ENCODE measurements at regions not wholly inside any gene's neighbourhood (a gene's known extent, or its start where the extent isn't known, plus 50 kb on each side); places are given as distances from the start of the nearest gene placed in this dataset.

DNA sequence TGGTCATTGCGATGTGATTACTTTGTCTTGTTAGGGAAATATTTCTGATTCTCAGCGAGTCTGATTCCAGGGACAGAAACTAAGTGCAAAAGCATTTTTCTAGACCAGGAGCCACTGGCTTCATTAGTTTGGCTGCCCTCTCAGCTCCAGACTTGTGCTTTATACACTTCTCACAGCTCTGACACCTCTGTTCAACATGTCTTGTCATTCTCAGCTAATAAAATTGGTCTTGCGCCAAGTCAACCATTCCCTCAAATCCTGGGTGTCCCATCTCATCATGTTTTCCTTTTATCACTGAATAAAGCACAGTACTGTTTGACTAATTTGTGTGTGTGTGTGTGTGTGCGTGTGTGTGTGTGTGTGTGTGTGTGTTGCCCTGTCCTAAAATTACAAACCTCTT lies 215.5 kb upstream of the EPHA4 start:
- Histone ChIP-seq H3K27me3 (ENCODE audit: control insufficient read depth, extremely low read depth, insufficient read depth, low read length) (no peaks in the 10 kb centered on the region), H4K20me1 (ENCODE audit: control insufficient read depth, extremely low read depth, insufficient read depth, low read length) (no peaks in the 10 kb centered on the region), H3K9me1 (ENCODE audit: control insufficient read depth, extremely low read depth, insufficient read depth, low read length) (no peaks in the 10 kb centered on the region), H3K4me3 (ENCODE audit: control insufficient read depth in 2 of 3, extremely low read depth in 1 of 3, insufficient read depth in 2 of 3, low read depth in 1 of 3, low read length in 3 of 3) (no peak overlapping the region), H3K9me3 (ENCODE audit: control insufficient read depth, low read depth, low read length) (no peaks in the 10 kb centered on the region), H3K79me2 (ENCODE audit: control insufficient read depth, insufficient read depth, low read length) (no peaks in the 10 kb centered on the region), H3K36me3 (ENCODE audit: control insufficient read depth in 2 of 2, extremely low read depth in 1 of 2, insufficient read depth in 2 of 2, low read length in 2 of 2) (no peaks in the 10 kb centered on the region), H3K9ac (ENCODE audit: control insufficient read depth, extremely low read depth, insufficient read depth, low read length) (no peak overlapping the region), H3K4me1 (ENCODE audit: control insufficient read depth, extremely low read depth, insufficient read depth, low read length) (no peaks in the 10 kb centered on the region), H3K27ac (ENCODE audit: control insufficient read depth, insufficient read depth, low read length) (no peak overlapping the region), H3K4me2 (ENCODE audit: control insufficient read depth, extremely low read depth, insufficient read depth, low read depth, low read length) (no peak overlapping the region), H2AFZ (ENCODE audit: control insufficient read depth, low read length) (no peak overlapping the region)
- no peak for TF ChIP-seq EZH2 (IDR thresholded peaks at IDR 0.05; ENCODE audit: low read length)
- TF ChIP-seq, protein P1, sequence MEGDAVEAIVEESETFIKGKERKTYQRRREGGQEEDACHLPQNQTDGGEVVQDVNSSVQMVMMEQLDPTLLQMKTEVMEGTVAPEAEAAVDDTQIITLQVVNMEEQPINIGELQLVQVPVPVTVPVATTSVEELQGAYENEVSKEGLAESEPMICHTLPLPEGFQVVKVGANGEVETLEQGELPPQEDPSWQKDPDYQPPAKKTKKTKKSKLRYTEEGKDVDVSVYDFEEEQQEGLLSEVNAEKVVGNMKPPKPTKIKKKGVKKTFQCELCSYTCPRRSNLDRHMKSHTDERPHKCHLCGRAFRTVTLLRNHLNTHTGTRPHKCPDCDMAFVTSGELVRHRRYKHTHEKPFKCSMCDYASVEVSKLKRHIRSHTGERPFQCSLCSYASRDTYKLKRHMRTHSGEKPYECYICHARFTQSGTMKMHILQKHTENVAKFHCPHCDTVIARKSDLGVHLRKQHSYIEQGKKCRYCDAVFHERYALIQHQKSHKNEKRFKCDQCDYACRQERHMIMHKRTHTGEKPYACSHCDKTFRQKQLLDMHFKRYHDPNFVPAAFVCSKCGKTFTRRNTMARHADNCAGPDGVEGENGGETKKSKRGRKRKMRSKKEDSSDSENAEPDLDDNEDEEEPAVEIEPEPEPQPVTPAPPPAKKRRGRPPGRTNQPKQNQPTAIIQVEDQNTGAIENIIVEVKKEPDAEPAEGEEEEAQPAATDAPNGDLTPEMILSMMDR (optimal IDR thresholded peaks at IDR 0.05 in 1 of 3, IDR thresholded peaks at IDR 0.05 in 1 of 3, conservative IDR thresholded peaks at IDR 0.05 in 1 of 3; ENCODE audit: extremely low read depth in 1 of 3, insufficient read depth in 2 of 3, low read length in 3 of 3) = no peak
- DNase-seq (ENCODE audit: low read depth, low spot score) (no peak), FAIRE-seq (no peak)
- dilution Hi-C loops (cut with MboI; ENCODE audit: extremely low pct_ligation_motif_present, low sequenced_read_pairs) = no loop called here

DNA sequence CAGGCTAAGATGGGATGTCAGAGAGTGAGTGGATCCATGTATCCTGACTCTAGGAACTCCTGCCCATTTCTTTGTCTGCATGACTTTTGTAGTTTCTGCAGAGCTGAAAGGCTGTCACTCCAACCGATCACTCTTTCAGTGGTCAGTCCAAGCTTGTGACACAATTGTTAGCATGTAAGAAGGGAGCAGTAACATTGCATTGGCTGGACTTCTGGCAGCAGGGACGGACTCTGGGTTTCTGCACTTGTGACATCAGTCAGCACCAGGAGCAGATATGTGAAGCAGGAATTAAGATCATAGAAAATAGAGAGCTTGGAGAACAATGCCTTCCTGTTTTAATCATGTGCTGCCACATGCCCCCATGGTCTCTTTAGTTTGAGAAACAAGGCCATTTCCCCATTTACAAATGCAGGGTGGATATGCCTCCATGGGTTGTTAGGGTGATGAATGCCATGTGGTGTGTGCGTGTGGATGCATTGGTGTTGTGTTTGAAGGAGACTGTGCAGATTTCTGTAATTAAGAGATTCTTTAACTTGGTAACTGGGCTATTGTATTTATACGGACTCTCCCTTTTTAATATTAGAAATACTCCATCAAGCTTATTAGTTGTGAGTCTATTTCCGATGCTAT lies 214.3 kb upstream of the EPHA4 start:
- Histone ChIP-seq H2AFZ (ENCODE audit: control insufficient read depth, low read length) (no peak overlapping the region), H3K79me2 (ENCODE audit: control insufficient read depth, insufficient read depth, low read length) (no peaks in the 10 kb centered on the region), H3K4me2 (ENCODE audit: control insufficient read depth, extremely low read depth, insufficient read depth, low read depth, low read length) (no peak overlapping the region), H3K36me3 (ENCODE audit: control insufficient read depth in 2 of 2, extremely low read depth in 1 of 2, insufficient read depth in 2 of 2, low read length in 2 of 2) (no peaks in the 10 kb centered on the region), H3K9ac (ENCODE audit: control insufficient read depth, extremely low read depth, insufficient read depth, low read length) (no peak overlapping the region), H4K20me1 (ENCODE audit: control insufficient read depth, extremely low read depth, insufficient read depth, low read length) (no peaks in the 10 kb centered on the region), H3K27me3 (ENCODE audit: control insufficient read depth, extremely low read depth, insufficient read depth, low read length) (no peaks in the 10 kb centered on the region), H3K9me3 (ENCODE audit: control insufficient read depth, low read depth, low read length) (no peaks in the 10 kb centered on the region), H3K4me3 (ENCODE audit: control insufficient read depth in 2 of 3, extremely low read depth in 1 of 3, insufficient read depth in 2 of 3, low read depth in 1 of 3, low read length in 3 of 3) (no peak overlapping the region), H3K9me1 (ENCODE audit: control insufficient read depth, extremely low read depth, insufficient read depth, low read length) (no peaks in the 10 kb centered on the region), H3K4me1 (ENCODE audit: control insufficient read depth, extremely low read depth, insufficient read depth, low read length) (no peaks in the 10 kb centered on the region), H3K27ac (ENCODE audit: control insufficient read depth, insufficient read depth, low read length) (no peak overlapping the region)
- FAIRE-seq (no peak), DNase-seq (ENCODE audit: low read depth, low spot score) (no peak)
- TF ChIP-seq, protein P1 (optimal IDR thresholded peaks at IDR 0.05 in 1 of 3, IDR thresholded peaks at IDR 0.05 in 1 of 3, conservative IDR thresholded peaks at IDR 0.05 in 1 of 3; ENCODE audit: extremely low read depth in 1 of 3, insufficient read depth in 2 of 3, low read length in 3 of 3) = no peak
- TF ChIP-seq EZH2 (IDR thresholded peaks at IDR 0.05; ENCODE audit: low read length) = no peak
- dilution Hi-C loops (cut with MboI; ENCODE audit: extremely low pct_ligation_motif_present, low sequenced_read_pairs) = no loop called here

Data from keratinocyte (primary cell).